Endothelial cell of umbilical vein (primary cell): ENCODE measurements at regions not wholly inside any gene's neighbourhood (a gene's known extent, or its start where the extent isn't known, plus 50 kb on each side); places are given as distances from the start of the nearest gene placed in this dataset.

Experiments used
- BruUV-seq: library from RNA; stranded (reverse); fragments of 400-500 nt; replicated peaks from 2 replicates; lab custom pipeline; 2021; lab: Mats Ljungman, UMichigan
- CTCF ChIA-PET: fragments of 300-600, 350-600 bp; sonication (Branson Sonifier 250); formaldehyde crosslinking; loops from one replicate; lab custom pipeline; 2021; ENCODE audit warnings: antibody characterized with exemption, inconsistent platforms; lab: Charles Lee
- POLR2A ChIA-PET: fragments of 300-600, 350-600 bp; sonication (Branson Sonifier 250); formaldehyde crosslinking; loops from one replicate; lab custom pipeline; 2021; ENCODE audit warnings: antibody characterized with exemption, inconsistent platforms; lab: Charles Lee
- DNase-seq: peaks from one replicate; pipeline ENCODE4 v3.0.0-alpha.2; 2011; ENCODE audit warnings: low read depth, low spot score
- FAIRE-seq: peaks from 2 replicates; lab custom pipeline; 2011; peaks lifted over from hg19 to GRCh38; lab: Jason Lieb, UNC
- H2AFZ ChIP-seq: 2 replicates; pipeline ENCODE4 v1.6.0; 2012; ENCODE audit warnings: low read depth, low read length, control low read depth, inconsistent platforms
- H3K27ac ChIP-seq: 2 replicates; pipeline ENCODE4 v1.5.1; 2011; ENCODE audit warnings: low read depth, mild to moderate bottlenecking, control low read depth, low read length, moderate library complexity; ENCODE audit not compliant: insufficient read depth
- H3K27me3 ChIP-seq, 2 experiments: 2 replicates each; pipeline versions ENCODE4 v1.6.0 to v1.6.1; 2011; ENCODE audit warnings: low read length in 2 of 2, mixed read lengths in 1 of 2; ENCODE audit not compliant: control insufficient read depth in 2 of 2, insufficient read depth in 2 of 2
- H3K36me3 ChIP-seq, 2 experiments: 2 replicates in 1 of 2; 3 replicates in 1 of 2; pipeline ENCODE4 v1.5.1; 2011; ENCODE audit warnings: low read length in 2 of 2, mild to moderate bottlenecking in 1 of 2, moderate library complexity in 1 of 2; ENCODE audit not compliant: control insufficient read depth in 2 of 2, insufficient read depth in 2 of 2; ENCODE audit errors: extremely low read depth in 1 of 2
- H3K4me1 ChIP-seq: 3 replicates; pipeline ENCODE4 v1.5.1; 2011; ENCODE audit warnings: mild to moderate bottlenecking, low read length; ENCODE audit not compliant: control insufficient read depth, insufficient read depth; ENCODE audit errors: extremely low read depth
- H3K4me2 ChIP-seq: 2 replicates; pipeline ENCODE4 v1.6.1; 2011; ENCODE audit warnings: low read length, control low read depth, mixed read lengths; ENCODE audit not compliant: insufficient read depth
- H3K4me3 ChIP-seq, 3 experiments: fragments of 200-600 bp in 1 of 3; sonication (generic), shearing (Covaris generic) in 1 of 3; replicated peaks in 1 of 3; 2 replicates each; pipeline ENCODE4 v1.5.1; 2011 to 2016; ENCODE audit warnings: control low read depth in 3 of 3, low read length in 3 of 3, mild to moderate bottlenecking in 2 of 3, inconsistent platforms in 1 of 3, low read depth in 1 of 3, moderate library complexity in 1 of 3; ENCODE audit not compliant: insufficient read depth in 1 of 3
- H3K79me2 ChIP-seq: 2 replicates; pipeline ENCODE4 v1.6.0; 2012; ENCODE audit warnings: low read length, inconsistent platforms; ENCODE audit not compliant: control insufficient read depth, insufficient read depth
- H3K9ac ChIP-seq: replicated peaks from 2 replicates; pipeline ENCODE3; 2011; ENCODE audit warnings: low read length, control low read depth; ENCODE audit not compliant: insufficient read depth; ENCODE audit errors: extremely low read depth
- H3K9me1 ChIP-seq: replicated peaks from 3 replicates; pipeline ENCODE4 v1.6.0; 2011; ENCODE audit warnings: mild to moderate bottlenecking, low read length; ENCODE audit not compliant: control insufficient read depth, insufficient read depth; ENCODE audit errors: extremely low read depth
- H3K9me3 ChIP-seq: replicated peaks from 2 replicates; pipeline ENCODE4 v1.5.1; 2012; ENCODE audit warnings: low read length, inconsistent platforms; ENCODE audit not compliant: control insufficient read depth, insufficient read depth
- H4K20me1 ChIP-seq: replicated peaks from 2 replicates; pipeline ENCODE3; 2011; ENCODE audit warnings: mild to moderate bottlenecking, low read length; ENCODE audit not compliant: control insufficient read depth, insufficient read depth; ENCODE audit errors: extremely low read depth
- EZH2 ChIP-seq: IDR thresholded peaks from 2 replicates; pipeline ENCODE4 v1.6.1; 2012; ENCODE audit warnings: borderline replicate concordance, low read depth, mild to moderate bottlenecking, moderate library complexity, low read length, inconsistent platforms; ENCODE audit not compliant: severe bottlenecking
- FOS ChIP-seq: IDR thresholded peaks from 2 replicates; pipeline ENCODE4 v1.6.1; 2011; ENCODE audit warnings: mild to moderate bottlenecking, low read length, moderate library complexity, borderline replicate concordance; ENCODE audit not compliant: insufficient read depth
- JUN ChIP-seq: IDR thresholded peaks from 2 replicates; pipeline ENCODE4 v1.6.1; 2011; ENCODE audit warnings: borderline replicate concordance, low read depth; ENCODE audit not compliant: insufficient read length, insufficient read depth
- MAX ChIP-seq: IDR thresholded peaks from 2 replicates; pipeline ENCODE4 v1.6.1; 2011; ENCODE audit not compliant: insufficient read depth, insufficient read length
- MYC ChIP-seq: IDR thresholded peaks from one replicate; pipeline ENCODE4 v1.6.1; 2011; ENCODE audit warnings: mild to moderate bottlenecking, low read depth, low read length
- dilution Hi-C: fragments of 300-500 bp; cut with MboI; formaldehyde crosslinking; loops from one replicate; pipeline ENCODE4 v1.15.0; 2019; ENCODE audit warnings: low sequenced_read_pairs; ENCODE audit not compliant: extremely low pct_ligation_motif_present
- intact Hi-C: fragments of 100-400 bp; cut with micrococcal nuclease; formaldehyde crosslinking; loops from one replicate; pipeline ENCODE4 v1.10.0; 2022

- Histone ChIP-seq H3K9ac (no peak overlapping the region), H4K20me1 (no peaks in the 10 kb centered on the region), H3K79me2 (no peaks in the 10 kb centered on the region), H2AFZ (no peak overlapping the region), H3K4me1 (no peaks in the 10 kb centered on the region), H3K27ac (no peak overlapping the region), H3K36me3 (no peaks in the 10 kb centered on the region), H3K4me2 (no peak overlapping the region), H3K4me3 (no peak overlapping the region), H3K9me3 (no peaks in the 10 kb centered on the region), H3K9me1 (no peaks in the 10 kb centered on the region), H3K27me3 (peaks cover 0 to 12% of the 10 kb centered on the region in 2 experiments)
- no TSS peak for BruUV-seq
- DNase-seq (no peak), FAIRE-seq (no peak)
- dilution Hi-C loops, result no loop called here
- ChIA-PET CTCF (no interaction called here), POLR2A (no interaction called here)
- no peak for TF ChIP-seq MYC
- TF ChIP-seq EZH2, result no peak
- no peak for TF ChIP-seq MAX
- intact Hi-C loops, result no loop called here
These were observed 236.8 kb upstream of the BTG1 start for GRCh38 chr12:92382383-92382878.

DNA sequence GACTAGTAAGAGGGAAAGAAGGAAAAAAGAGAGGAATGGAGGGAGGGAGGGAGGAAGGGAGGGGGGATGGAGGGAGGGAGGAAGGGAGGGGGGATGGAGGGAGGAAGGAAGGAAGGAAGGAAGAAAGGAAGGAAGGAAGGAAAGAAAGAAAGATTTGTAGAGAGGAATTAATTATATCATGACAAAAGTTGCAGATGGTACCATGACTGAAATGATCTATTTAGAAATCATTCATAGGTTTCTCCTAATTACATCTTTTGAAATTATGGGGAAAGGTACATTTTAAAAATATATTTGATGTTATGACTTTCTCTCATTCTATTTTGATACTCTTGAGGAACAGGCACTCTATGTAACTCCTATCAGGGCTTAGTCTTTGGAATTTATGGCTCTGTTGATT, 236.2 kb upstream of the BTG1 start:
- Histone ChIP-seq H3K79me2 (no peaks in the 10 kb centered on the region), H3K9me3 (no peaks in the 10 kb centered on the region), H3K27ac (no peak overlapping the region), H3K9ac (no peak overlapping the region), H2AFZ (no peak overlapping the region), H3K4me2 (no peak overlapping the region), H3K4me3 (no peak overlapping the region), H3K9me1 (no peaks in the 10 kb centered on the region), H3K4me1 (no peaks in the 10 kb centered on the region), H3K27me3 (peaks cover 0 to 12% of the 10 kb centered on the region in 2 experiments), H3K36me3 (no peaks in the 10 kb centered on the region), H4K20me1 (no peaks in the 10 kb centered on the region)
- dilution Hi-C loops, result no loop called here
- intact Hi-C loops, result no loop called here
- ChIA-PET CTCF (no interaction called here), POLR2A (no interaction called here)
- FAIRE-seq (no peak), DNase-seq (no peak)
- BruUV-seq, result no TSS peak
- TF ChIP-seq FOS (no peak), JUN (no peak)
